GM12878 (cell line): ENCODE measurements at regions not wholly inside any gene's neighbourhood (a gene's known extent, or its start where the extent isn't known, plus 50 kb on each side); places are given as distances from the start of the nearest gene placed in this dataset.

ENCODE experiments used
- ATAC-seq: fragments of 200-7000 bp; cut with Tn5 transposase; 3 replicates; pipeline ENCODE4 v1.9.1; 2020; ENCODE audit warnings: mild to moderate bottlenecking, moderate library complexity
- BruUV-seq: library from RNA; stranded (reverse); fragments of 400-500 nt; replicated peaks from 2 replicates; lab custom pipeline; 2021; lab: Mats Ljungman, UMichigan
- CTCF ChIA-PET: fragments of 300-600 bp; sonication (Branson Sonifier 250); formaldehyde crosslinking; extraction: SDS; loops from one replicate; lab custom pipeline; 2021; ENCODE audit warnings: inconsistent platforms; lab: Yijun Ruan, JAX
- POLR2A ChIA-PET: fragments of 350-600 bp; formaldehyde crosslinking; extraction: SDS; loops from one replicate; lab custom pipeline; 2021; ENCODE audit warnings: inconsistent platforms; lab: Charles Lee
- RAD21 ChIA-PET: fragments of 300-600 bp; sonication (Branson Sonifier 250); formaldehyde crosslinking; loops from one replicate; lab custom pipeline; 2023; ENCODE audit warnings: antibody characterized with exemption; ENCODE audit not compliant: unreplicated experiment; lab: Charles Lee
- SMC1A ChIA-PET: fragments of 300-600 bp; sonication (Branson Sonifier 250); formaldehyde crosslinking; loops from one replicate; lab custom pipeline; 2023; ENCODE audit not compliant: unreplicated experiment, uncharacterized antibody; lab: Charles Lee
- DNase-seq: peaks from one replicate; pipeline ENCODE4 v3.0.0-alpha.2; 2011; ENCODE audit warnings: low read depth, low spot score
- FAIRE-seq: peaks from 3 replicates; lab custom pipeline; 2011; peaks lifted over from hg19 to GRCh38; lab: Jason Lieb, UNC
- H2AFZ ChIP-seq: 2 replicates; pipeline ENCODE4 v1.6.0; 2011; ENCODE audit warnings: low read depth, low read length, control low read depth; ENCODE audit not compliant: control insufficient read depth
- H3K27ac ChIP-seq: 2 replicates; pipeline ENCODE4 v1.5.1; 2011; ENCODE audit warnings: control low read depth; ENCODE audit not compliant: control insufficient read depth, insufficient read depth
- H3K27me3 ChIP-seq, 2 experiments: replicated peaks in 1 of 2; 2 replicates each; pipeline versions ENCODE4 v1.6.0 to v1.6.1; 2011; ENCODE audit warnings: low read length in 1 of 2; ENCODE audit not compliant: control insufficient read depth in 2 of 2, insufficient read depth in 2 of 2
- H3K36me3 ChIP-seq, 2 experiments: 2 replicates each; pipeline ENCODE4 v1.5.1; 2011; ENCODE audit warnings: low read length in 1 of 2; ENCODE audit not compliant: control insufficient read depth in 2 of 2, insufficient read depth in 2 of 2
- H3K4me1 ChIP-seq: 2 replicates; pipeline ENCODE4 v1.6.1; 2011; ENCODE audit warnings: mild to moderate bottlenecking, low read length, moderate library complexity, mixed read lengths; ENCODE audit not compliant: control insufficient read depth, insufficient read depth
- H3K4me2 ChIP-seq: 2 replicates; pipeline ENCODE4 v1.6.0; 2011; ENCODE audit warnings: control low read depth; ENCODE audit not compliant: control insufficient read depth, insufficient read depth
- H3K4me3 ChIP-seq: fragments of 200-600 bp; sonication (generic); 2 replicates; pipeline ENCODE4 v1.5.1; 2016
- H3K79me2 ChIP-seq: 2 replicates; pipeline ENCODE4 v1.6.0; 2011; ENCODE audit warnings: low read length; ENCODE audit not compliant: control insufficient read depth, insufficient read depth
- H3K9ac ChIP-seq: 2 replicates; pipeline ENCODE4 v1.8.0; 2011; ENCODE audit warnings: low read length, control low read depth, mixed read lengths; ENCODE audit not compliant: control insufficient read depth, insufficient read depth
- H3K9me3 ChIP-seq: replicated peaks from 3 replicates; pipeline ENCODE4 v1.5.1; 2011; ENCODE audit warnings: mild to moderate bottlenecking, low read length; ENCODE audit not compliant: control insufficient read depth, insufficient read depth
- H4K20me1 ChIP-seq: 2 replicates; pipeline ENCODE4 v1.6.0; 2011; ENCODE audit not compliant: control insufficient read depth, insufficient read depth
- CREM ChIP-seq: IDR thresholded peaks from 2 replicates; pipeline ENCODE4 v1.6.1; 2014; ENCODE audit warnings: antibody characterized with exemption, low read depth
- DPF2 ChIP-seq: fragments of 450-650 bp; IDR thresholded peaks from 2 replicates; pipeline ENCODE4 v1.6.1; 2017; ENCODE audit warnings: mild to moderate bottlenecking
- HDAC6 ChIP-seq: fragments of 200-600 bp; sonication (generic); IDR thresholded peaks from one replicate; pipeline ENCODE4 v1.8.0; 2017; ENCODE audit warnings: antibody characterized with exemption; ENCODE audit not compliant: unreplicated experiment
- NRF1 ChIP-seq: conservative IDR thresholded peaks from 2 replicates; pipeline ENCODE4 v1.6.1; 2011; ENCODE audit warnings: mild to moderate bottlenecking, low read depth, low read length, improper control_type of control experiment
- POLR2A ChIP-seq: IDR thresholded peaks from 2 replicates; pipeline ENCODE4 v1.6.1; 2011; ENCODE audit warnings: low read depth, mild to moderate bottlenecking, low read length
- SMAD1 ChIP-seq: fragments of 450-650 bp; IDR thresholded peaks from 2 replicates; pipeline ENCODE4 v1.6.1; 2018; ENCODE audit warnings: mild to moderate bottlenecking, low read depth; ENCODE audit not compliant: partially characterized antibody
- SUZ12 ChIP-seq: fragments of 200-600 bp; sonication (generic); IDR thresholded peaks from one replicate; pipeline ENCODE4 v1.6.1; 2018; ENCODE audit warnings: antibody characterized with exemption, mild to moderate bottlenecking; ENCODE audit not compliant: unreplicated experiment
- ZBTB33 ChIP-seq: fragments of 450-650 bp; IDR thresholded peaks from 2 replicates; pipeline ENCODE4 v1.6.1; 2017; ENCODE audit warnings: mild to moderate bottlenecking
- WGBS: methylation state at CpG from one replicate; pipeline ENCODE4 v1.1.6; 2016; ENCODE audit warnings: low lambda C conversion rate; ENCODE audit not compliant: insufficient replicate concordance, insufficient coverage; ENCODE audit errors: missing lambda C conversion rate; 5-methylcytosine and 5-hydroxymethylcytosine counted together
- in situ Hi-C: fragments of 300-500 bp; cut with MboI; formaldehyde crosslinking; loops from 9 replicates; pipeline ENCODE4 v1.14.3; 2018; ENCODE audit warnings: mixed read lengths
- intact Hi-C: fragments of 100-400 bp; cut with micrococcal nuclease; formaldehyde crosslinking; loops from one replicate; pipeline ENCODE4 v1.14.2; 2022; ENCODE audit not compliant: unreplicated experiment

- 36% methylated on average over 5 of the region's 5 CpGs for WGBS
- no peak for TF ChIP-seq SMAD1
- no peak for TF ChIP-seq DPF2
- TF ChIP-seq NRF1 = no peak
- FAIRE-seq (no peak), DNase-seq (no peak), ATAC-seq (no peak)
- H3K9ac ChIP-seq = no peak overlapping the region
- intact Hi-C loops (no loop called here), in situ Hi-C loops (no loop called here)
- H3K36me3 ChIP-seq = no peaks in the 10 kb centered on the region
- BruUV-seq = no TSS peak
- ChIA-PET SMC1A (interaction anchor here (0.6 to 4.4 kb wide), 15 partner anchors 8 to 153 kb away, joined by 3 to 26 read pairs (median 5); no protein-coding TSS in a partner anchor), RAD21 (interaction anchor here (1.0 to 2.1 kb wide), 5 partner anchors 14 to 30 kb away, joined by 3 to 7 read pairs (median 5); no protein-coding TSS in a partner anchor), POLR2A (interaction anchor here (0.6 to 1.3 kb wide), 3 partner anchors 13 to 1674 kb away, joined by 3 to 6 read pairs (median 4); no protein-coding TSS in a partner anchor), CTCF (interaction anchor here (0.6 to 1.4 kb wide), 7 partner anchors 9 to 72 kb away, joined by 3 to 5 read pairs (median 3); no protein-coding TSS in a partner anchor)
- no peaks in the 10 kb centered on the region for H3K79me2 ChIP-seq
- H4K20me1 ChIP-seq = no peaks in the 10 kb centered on the region
- H3K27ac ChIP-seq = no peak overlapping the region
- no peaks in the 10 kb centered on the region for H3K27me3 ChIP-seq
- peaks cover 18% of the 10 kb centered on the region for H3K4me1 ChIP-seq
- no peaks in the 10 kb centered on the region; the same call in 2 of the 3 replicates for H3K9me3 ChIP-seq
- no peak overlapping the region for H3K4me3 ChIP-seq
- H2AFZ ChIP-seq = no peak overlapping the region
- H3K4me2 ChIP-seq = no peak overlapping the region
These were observed 539.6 kb downstream of the VRK1 start for GRCh38 chr14:97336816-97337215.

GRCh38 chr14:97337267-97337666 lies 540.1 kb downstream of the VRK1 start:
- DNase-seq (no peak), FAIRE-seq (no peak), ATAC-seq (no peak)
- no peak for TF ChIP-seq POLR2A
- TF ChIP-seq SUZ12 = no peak
- no peak; the same call in 1 of the 2 replicates for TF ChIP-seq CREM
- TF ChIP-seq ZBTB33 = no peak
- no peak for TF ChIP-seq HDAC6
- H3K27me3 ChIP-seq = no peaks in the 10 kb centered on the region
- no peaks in the 10 kb centered on the region for H4K20me1 ChIP-seq
- no peaks in the 10 kb centered on the region for H3K36me3 ChIP-seq
- SMC1A ChIA-PET = interaction anchor here (0.8 to 4.4 kb wide), 12 partner anchors 8 to 41 kb away, joined by 3 to 26 read pairs (median 6); no protein-coding TSS in a partner anchor
- RAD21 ChIA-PET = interaction anchor here (1.0 to 2.1 kb wide), 5 partner anchors 14 to 31 kb away, joined by 3 to 7 read pairs (median 5); no protein-coding TSS in a partner anchor
- no peak overlapping the region for H3K4me3 ChIP-seq
- CTCF ChIA-PET = interaction anchor here (0.7 to 1.3 kb wide), 3 partner anchors 14 to 72 kb away, joined by 3 to 4 read pairs (median 3); no protein-coding TSS in a partner anchor
- no TSS peak for BruUV-seq
- no peak overlapping the region for H2AFZ ChIP-seq
- H3K4me2 ChIP-seq = no peak overlapping the region
- intact Hi-C loops = no loop called here
- POLR2A ChIA-PET = interaction anchor here (0.6 to 1.3 kb wide), 2 partner anchors 20 to 1674 kb away, joined by 4 to 6 read pairs; no protein-coding TSS in a partner anchor
- in situ Hi-C loops = no loop called here
- peaks cover 14% of the 10 kb centered on the region for H3K4me1 ChIP-seq
- no peak overlapping the region for H3K9ac ChIP-seq
- no peaks in the 10 kb centered on the region; the same call in 2 of the 3 replicates for H3K9me3 ChIP-seq
- WGBS = 4% methylated on average over 3 of the region's 3 CpGs
- H3K79me2 ChIP-seq = no peaks in the 10 kb centered on the region
- no peak overlapping the region for H3K27ac ChIP-seq
